ENCODE measurements at regions not wholly inside any gene's neighbourhood (a gene's known extent, or its start where the extent isn't known, plus 50 kb on each side); places are given as distances from the start of the nearest gene placed in this dataset.

DNA sequence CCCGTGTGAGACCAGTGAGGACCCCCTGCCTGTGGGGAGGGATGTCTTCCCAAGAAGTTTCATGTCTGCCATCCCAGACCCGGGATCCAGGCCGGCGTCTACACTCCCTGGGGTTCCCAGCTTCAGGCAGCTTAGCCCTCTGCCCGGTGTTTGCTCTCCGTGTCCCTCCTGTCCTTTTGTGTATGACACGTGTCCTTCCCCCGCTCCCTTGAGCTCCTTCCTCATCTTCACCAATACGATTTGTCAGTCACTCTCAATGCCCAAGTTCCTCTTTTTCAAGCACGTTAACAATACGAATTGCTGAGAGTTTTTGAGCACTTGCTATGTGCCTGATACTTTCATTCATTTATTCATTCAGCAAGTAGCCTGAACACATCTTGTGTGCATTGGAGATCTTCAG, 115.6 kb upstream of the PTPN1 start:
- DNase-seq: no peak

DNA sequence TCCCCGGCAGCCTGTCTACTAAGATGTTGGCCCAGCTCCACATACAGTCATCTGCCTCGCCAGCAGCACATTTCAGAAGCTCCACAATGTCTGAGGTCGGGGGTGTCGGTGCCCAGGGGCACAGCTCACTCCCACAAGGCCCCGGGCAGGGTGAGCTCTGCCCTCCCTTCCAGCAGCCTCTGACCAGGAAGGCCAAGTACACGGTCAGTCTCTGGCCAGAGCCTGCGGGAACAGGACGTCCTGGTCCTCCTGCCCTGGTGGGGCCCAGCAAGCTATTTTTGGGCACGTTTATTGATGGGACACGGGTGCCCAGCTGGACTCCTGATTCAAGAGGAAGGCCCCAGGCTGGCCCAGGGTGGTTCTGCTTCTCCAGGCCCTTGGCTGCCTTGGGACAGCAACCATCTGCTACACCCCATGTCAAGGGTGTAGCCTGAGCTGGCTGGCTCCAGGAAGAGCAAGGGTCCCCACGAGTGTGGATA, 114.9 kb upstream of the PTPN1 start:
- no peak for DNase-seq

DNA sequence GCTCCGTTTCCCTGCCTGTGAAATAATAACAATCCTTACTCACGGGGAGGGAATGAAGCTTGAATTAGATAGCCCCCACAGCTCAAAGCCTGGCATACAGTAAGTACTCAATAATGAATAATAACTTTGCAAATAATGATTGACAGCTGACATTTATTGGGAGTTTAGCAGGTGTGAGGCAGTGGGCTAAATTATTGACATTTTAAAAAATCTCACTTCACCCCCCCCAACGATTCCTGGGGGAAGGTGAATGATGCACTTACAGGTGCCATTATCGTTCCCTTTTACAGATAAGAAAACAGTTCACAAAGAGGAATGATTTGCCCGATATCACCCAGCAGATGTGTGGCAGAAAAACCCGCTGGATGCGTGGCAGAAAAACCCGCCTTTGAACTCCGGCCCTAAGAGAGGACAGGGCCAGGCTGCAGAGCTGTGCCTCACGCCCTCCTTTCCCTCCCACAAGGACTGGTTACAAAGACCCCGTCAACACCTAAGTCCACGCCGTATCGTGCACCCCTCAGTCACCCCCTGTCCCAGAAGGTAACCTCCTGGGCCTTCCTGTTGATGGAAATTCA, 114.2 kb upstream of the PTPN1 start:
- DNase-seq: no peak

DNA sequence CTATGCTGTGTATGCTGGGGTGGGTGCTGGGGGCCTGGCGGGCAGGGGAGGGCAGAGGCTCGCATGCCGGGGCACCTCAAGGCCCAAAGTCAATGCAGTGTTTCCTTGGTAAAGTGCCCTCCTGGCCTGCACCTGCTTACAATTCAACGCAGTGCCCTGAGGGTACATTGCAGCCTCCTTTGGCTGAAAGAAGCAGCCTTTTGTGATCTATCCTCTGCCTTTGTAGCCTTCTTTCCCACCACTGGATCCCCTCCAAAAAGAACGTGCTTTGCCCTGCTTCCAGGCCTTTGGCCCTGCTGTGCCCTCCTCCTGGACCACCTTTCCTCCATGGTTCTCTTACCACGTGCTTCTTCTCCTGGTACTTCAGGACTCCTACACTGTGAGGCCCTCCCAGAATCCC, 113.6 kb upstream of the PTPN1 start:
- no peak for DNase-seq

DNA sequence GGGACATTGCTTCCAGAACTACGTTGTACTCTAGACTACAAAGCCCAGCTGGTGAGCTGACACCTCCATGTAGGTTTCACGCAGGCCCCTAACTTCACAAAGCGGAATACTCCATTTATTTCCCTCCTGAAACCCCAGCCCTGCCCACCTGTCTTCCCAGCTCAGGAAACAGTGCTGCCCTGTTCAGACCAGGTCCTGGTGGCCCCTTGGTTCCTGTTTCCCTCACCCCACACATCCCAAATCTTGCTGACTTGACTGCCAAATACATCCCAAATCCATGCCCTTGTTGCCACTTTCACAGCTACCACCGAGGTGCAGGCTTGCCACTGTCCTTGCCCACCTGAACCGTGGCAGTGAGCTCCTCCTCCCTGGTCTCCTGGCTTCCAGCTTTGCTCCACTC, 113.1 kb upstream of the PTPN1 start:
- DNase-seq: no peak

DNA sequence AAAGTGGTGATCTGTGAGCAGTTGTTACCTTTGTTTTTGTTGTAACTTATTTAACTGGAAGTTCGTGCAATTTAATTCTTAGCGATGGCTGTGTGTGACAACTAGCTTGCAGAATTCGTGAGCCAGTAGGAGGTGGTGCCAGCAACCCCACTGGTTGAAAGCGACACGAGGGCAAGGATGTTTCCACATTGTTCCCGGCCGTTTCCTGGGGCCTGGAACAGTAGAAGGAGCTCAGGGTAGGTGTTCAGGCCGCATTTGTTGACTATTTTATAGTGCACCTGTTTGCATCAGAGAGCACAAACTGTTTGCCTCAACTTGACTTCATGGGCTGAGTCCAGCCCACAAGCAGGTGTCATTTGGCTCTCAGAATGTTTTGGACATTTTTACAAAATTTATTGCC, 112.1 kb upstream of the PTPN1 start:
- DNase-seq: no peak

DNA sequence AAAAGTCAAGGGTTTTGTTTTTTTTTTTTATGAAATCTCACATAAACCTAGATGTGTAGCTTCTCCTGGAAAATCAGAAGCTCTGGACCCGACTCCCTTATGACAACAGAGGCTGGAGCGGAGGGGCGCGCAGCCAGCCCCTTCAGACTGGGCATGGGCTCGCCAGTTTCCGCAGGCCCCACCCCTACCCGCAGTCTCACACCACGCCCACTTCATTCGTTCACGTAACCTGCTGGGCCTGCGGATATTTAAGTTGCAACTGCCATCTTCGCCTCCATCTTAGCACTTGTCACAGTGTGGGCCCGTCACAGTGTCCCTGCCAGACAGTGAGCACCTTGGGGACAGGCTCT, 111.7 kb upstream of the PTPN1 start:
- no peak for DNase-seq

DNA sequence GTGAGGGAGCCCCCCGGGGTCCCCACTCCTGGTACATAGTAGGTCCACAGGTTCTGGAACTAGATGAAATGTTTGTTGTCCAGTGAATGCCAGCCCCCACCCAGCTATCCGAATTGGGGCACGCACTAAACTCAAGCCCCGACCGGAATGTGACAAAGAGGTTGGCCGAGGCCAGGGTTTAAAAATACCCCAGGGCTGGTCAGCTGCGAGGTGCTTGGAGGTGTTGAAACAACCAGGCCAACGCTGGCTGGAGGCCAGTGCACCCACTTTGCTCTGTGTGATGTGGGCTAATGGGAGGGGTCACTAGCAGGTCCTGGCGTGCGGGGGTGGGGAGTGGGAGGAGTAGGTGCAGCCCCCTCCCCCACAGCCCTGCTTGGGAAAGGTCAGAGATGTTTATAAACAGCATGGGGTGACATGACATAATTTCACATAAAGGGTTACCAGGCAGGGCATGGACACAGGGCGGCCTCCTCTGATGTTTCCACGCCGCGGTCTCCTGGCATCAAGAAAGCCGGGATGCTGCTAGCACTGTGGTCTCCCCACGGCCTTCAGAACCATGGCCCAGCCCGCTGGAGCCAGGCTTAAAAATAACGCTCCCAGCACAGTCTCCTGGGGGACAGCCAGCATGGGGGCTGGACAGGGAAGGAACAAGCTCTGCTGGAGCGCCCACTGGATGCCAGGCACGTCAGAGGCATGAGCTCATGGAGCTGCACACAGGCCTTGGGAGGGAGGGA, 111.2 kb upstream of the PTPN1 start:
- DNase-seq: no peak

DNA sequence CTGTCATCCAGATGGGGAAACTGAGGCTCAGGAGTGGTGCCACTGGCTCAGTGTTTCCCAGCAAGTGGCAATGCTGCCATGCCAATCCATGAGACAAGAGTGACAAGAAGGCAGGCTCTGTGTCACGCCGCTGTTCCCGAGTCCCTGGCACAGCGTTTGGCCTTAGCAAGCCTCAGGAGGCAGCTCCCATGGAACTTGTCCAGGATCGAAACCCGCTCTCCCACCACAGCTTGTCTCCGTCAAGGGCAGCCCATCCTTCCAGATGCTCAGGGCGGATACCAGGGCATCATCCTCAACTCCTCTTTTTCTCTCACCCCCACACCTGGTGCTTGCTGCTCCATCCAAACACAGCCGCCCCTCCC, 110.6 kb upstream of the PTPN1 start:
- DNase-seq: no peak

DNA sequence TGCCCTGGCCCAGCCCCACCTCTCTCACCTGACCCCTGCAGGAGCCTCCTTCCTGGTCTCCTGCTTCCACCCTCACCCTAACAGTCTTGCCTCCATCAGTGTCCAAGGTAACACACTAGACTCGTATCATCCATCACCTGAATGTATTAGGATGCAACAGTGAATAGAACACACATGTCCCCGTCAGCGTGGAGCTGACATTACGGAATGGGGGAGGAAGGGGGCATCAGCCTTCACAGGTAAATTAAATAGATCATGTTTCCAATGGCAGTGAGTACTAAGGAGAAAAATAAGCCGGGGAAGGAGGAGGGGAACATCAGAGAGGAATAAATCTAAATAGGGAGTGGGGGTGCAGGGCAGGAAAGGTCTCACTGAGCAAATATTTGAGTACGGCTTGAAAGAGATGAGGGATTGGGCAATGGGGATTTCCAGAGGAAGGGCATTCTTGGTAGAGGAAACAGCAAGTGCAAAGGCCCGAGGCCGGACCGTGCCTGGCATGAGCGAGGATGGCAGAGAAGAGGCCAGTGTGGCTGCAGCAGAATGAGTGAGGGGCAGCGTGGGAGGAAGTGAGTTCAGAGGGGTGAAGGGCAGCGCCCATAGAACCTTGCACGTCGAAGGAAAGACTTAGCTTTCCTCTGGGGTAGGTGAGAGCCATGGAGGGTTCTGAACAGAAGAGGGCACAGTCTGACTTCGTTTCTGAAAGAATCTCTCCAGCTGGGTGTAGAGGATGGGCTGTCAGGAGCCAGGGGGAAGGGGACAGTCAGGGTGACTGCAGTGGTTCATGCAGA, 110.1 kb upstream of the PTPN1 start:
- no peak for DNase-seq

DNA sequence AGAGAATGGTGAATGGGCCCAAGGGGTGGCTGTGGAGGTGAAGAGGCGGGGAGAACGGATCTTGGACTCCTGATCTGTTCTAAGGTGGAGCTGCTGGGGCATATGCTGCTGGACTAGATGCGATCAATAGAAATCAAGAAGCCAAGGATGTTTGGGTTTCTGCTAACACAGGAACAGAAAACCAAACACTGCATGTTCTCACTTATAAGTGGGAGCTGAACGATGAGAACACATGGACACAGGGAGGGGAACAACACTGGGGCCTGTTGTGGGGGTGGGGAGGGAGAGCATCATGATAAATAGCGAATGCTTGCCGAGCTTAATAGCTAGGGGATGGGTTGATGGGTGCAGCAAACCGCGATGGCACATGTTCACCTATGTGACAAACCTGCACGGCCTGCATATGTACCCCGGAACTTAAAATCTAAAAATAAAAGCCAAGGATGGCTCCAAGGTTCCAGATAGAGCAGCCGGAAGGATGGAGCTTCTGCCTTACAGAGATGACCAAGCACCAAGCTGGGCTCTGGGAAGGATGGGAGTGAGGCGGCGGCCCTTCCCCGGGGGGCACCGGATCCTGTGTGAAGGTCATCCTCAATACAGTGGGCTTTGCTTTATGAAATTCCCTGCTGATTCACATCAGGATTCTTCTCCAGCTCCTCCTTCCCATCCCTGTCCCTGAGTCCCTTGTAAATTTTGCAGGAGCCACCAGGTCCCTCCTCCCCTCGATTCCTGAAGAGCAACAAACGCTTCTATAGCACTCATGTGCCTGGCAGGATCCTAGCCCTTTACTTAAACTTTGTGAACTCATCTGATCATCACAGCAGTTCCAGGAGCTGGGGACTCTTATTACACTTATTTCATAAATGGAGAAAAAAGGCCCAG, 109.2 kb upstream of the PTPN1 start:
- DNase-seq: no peak

DNA sequence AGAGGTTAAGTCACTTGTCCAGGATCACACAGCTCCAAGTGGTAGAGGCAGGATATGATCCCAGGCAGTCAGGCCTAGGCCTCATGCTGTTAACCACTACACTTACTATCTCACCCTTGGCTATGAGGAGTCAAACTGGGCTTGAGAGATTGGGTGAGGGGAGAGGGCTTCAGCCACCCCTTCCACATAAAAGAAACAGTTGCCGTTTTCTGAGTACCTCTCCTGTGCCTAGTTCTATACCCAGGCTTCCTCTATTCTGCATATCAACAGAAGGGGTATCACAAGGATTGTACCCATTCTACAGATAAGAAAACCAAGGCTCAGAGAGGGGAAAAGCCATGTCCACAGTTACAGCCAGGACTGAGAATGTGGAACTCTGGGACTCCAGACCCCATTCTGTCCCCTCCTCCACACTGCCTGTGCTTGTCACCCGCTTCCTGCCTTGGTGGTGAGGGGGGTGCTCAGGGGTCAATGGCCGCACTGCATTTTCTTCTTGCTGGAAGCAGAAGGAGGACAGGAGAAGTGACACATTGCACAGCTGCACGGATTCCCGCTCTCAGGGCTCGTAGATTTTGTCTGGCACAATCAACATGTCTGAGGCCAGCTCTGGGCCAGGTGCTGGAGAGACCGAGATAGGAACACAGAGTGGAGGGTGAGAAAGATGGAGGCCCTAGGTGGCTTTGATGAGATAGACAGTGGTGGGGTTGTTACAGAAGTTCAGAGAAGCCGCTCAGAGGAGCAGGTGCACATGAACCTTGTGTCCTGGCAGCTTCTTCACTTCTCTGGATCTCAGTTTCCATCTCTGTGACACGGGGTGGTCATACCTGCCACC, 108.4 kb upstream of the PTPN1 start:
- DNase-seq: no peak

DNA sequence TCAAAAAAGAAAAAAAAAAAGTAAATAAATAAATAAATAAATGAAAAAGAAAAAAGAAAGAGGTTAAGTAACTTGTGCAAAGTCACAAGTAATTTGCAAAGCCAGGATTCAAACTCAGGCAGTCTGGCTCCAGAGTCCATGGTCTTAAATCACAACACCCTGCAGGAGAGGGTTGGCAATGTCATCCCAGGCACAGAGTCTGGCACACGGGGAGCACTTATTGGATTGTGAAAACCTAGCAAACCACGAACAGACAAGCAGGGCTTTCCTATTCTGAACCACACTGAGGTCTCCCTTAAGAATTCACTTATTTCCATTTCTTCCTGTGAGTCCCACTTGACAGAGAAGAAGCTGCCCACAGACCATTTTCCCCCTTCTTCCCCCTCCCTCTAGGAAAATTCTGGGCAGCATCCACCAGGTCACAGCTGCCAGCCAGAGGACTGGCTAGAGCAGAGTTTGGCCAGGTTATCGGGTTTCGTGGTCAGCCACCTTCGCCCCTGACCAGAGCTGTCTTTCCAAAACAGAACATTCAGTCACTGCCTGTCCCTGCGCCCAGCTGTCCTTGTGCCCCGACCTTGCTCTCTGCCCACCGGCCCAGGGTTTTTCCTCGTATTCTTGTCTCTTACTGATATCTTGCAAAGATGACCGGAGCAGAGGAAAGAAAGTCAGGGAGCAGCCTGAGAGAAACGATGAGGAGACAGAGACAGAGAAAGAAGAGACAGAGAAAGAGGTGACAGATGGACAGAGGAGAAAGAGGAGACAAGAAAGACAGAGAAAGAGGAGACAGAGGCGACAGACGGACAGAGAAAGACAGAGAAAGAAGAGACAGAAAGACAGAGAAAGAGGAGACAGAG, 106.4 kb upstream of the PTPN1 start:
- DNase-seq: no peak

DNA sequence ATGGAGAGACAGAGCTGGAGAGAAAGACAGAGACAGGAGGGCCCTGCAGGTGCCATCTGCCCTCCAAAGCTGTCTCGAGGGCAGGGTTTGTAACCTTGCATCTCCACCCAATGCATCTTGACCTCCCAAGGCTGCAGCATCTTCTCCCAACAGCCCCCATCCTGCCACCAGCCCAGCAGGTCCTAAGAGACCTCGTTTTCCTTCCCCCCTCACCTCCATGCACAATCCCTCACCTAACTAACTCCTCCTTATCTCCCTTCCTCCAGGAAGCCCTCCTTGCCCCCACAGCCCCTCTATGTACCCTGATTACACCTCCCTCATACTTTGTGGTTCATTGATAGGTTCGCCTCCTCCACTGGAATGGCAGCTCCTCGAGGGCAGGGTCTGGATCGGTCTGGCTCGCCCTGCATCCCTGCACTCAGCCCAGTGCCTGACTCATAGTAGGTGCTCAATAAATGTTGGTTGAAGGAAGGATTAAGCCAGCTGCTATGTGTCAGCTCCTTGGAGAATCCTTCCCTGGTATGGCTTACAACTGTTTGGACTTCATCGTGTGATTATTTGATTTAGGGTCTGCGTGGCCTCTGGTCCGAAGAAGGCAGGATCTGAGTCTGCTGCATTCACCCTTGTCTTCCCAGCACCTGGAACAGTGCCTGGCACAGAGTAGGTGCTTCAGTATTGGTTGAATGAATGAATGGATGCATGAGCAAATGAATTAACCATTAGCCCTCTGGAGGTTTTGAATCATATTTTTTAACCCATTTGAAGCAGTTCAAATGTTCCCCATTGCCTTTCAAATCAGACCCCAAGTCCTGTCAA, 105.6 kb upstream of the PTPN1 start:
- DNase-seq: no peak

DNA sequence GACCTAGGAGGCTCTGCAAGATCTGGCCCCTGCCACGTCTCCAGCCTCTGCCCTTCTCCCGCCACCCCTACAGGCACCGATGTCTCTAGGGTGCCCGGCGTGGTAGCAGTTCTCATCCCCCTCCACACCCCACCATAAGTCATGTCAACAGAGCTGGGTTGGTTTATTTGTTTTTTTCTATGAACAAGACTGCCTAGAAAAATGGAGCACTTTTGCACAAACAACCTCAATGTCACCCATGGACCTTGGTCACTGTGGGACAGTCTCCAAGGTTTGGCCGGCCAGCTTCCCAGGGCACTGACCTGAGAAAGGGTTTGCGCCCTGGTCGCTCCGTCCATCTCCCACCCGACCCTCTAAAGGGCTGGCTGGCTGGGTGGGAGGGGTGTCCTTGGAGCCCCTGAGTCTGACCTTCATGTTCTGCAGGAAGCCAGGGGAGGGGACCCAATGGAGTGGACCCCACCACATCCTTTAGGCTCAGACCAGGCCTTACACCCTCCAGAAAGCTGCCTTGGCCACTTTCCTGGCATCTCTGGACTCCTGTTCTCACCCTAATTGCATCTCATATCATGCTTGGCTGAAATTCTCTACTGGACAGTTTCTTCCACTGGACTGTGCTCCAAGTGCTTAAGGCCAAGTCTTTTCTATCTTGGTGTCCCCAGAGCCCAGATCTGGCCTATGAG, 104.8 kb upstream of the PTPN1 start:
- DNase-seq: no peak

DNA sequence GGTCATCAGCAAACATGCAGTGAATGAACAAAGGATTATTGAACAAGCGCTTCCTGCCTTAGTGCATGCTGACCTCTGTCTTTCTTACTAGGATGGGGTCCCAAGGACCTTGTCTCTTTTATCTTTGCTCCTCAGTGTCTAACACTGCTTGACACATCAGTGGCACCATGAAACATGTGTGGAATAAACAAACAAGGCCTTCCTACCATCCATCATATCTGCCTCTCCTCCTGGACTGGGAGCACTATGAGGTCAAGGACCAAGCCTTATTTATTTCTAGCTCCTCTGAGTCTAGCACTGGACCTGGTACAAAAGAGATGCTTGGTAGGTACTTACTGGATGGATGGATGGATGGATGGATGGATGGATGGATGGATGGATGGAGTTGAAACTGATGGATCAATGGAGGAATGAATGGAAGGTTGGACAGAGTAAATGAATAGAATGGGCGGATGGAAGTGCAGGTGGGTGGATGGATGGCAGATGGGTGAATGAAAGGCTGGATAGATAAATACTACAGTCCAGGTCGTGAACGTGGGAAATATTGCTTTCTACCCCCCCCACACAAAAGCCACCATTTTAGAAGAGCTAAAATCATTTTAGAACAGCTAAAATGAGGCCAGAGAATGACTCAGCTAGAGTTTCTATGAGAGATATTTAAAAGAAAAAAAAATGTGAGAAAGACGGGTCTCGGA, 104.1 kb upstream of the PTPN1 start:
- DNase-seq: no peak

DNA sequence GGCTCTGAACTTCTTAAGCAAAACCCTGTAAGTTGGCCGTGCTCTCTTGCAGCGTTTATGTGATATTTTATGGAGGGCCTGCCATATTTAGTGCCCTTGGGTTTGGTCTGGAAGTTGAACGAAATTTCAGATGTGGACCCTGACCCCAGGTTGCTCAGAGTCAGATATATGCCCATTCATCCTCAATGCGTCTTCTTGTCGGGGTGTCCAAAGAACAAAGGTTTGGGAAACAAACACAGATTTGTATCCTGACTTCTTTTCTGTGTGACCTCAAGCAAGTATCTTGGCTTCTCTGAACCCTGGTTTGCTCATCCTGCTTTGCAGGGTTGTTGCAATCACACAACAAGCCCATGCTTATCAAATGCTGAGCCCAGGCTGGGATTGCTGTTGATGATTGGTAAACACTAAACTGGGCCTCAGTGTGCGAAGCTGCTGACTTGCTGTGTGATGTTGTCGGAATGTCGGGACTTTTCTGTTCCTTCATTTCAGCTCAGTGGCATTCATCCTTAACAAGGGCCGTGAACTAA, 103.5 kb upstream of the PTPN1 start:
- DNase-seq: no peak

DNA sequence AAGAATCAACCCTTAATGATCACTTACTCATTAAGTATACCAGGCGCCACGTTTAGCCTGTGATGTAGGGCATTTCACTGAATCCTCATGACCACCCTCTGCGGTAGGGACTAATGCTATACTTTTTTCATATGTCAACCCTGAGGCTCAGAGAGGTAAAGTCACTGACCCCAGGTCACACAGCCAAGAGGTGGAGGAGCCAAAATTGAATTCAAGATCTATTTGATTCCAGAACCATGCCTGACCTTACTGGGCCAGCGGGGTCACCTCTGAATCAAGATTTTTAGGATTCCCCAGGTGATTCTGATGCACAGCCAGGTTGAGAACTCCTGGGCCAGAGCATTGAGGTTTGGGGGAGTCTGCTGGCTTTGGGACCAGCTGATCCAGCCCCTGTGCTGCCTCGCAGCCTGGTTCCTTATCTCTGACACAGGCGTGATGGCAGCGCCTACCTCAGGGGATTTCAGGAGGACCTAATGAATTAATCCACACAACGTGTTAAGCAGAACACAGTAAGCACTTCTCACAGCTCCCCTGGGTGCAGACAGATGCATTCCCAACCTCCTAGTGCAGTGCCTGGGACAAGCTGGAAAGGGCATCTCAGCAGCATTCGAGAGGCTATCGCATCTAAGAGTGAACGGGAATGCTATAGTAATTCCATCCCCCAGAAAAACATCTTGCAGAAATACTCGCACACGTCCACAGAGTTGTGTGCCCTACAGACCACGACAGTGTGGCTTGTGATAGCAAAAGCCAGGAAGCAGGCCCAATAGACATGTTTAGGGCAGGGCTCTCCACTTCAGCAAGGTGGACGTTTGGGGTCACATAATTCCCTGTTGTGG, 101.4 kb upstream of the PTPN1 start:
- DNase-seq: no peak

All from activated naive CD4-positive, alpha-beta T cell (primary cell).